ENCODE measurements at regions not wholly inside any gene's neighbourhood (a gene's known extent, or its start where the extent isn't known, plus 50 kb on each side); places are given as distances from the start of the nearest gene placed in this dataset.

DNA sequence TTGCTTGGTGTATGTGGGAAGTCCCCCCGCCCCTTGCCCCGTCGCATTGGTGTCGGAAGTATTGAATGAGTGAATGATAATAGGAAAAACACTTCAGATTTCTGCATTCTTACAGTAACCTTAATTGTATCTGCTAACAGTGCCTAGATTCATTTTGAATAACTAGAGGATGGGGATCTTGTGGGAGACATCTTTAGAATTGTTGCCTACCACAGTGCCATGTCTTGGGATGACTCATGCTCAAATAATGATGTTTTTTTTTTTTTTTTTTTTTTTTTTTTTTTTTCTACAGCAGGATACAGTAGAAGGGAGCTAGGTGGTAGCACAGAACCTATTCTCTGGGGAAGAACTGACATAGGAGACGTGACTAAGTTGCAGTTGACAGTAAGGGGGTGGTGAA lies 237.9 kb downstream of the USP25 start:
- Histone ChIP-seq H3K4me3 (ENCODE audit: low read depth, low read length) (no peak overlapping the region), H3K36me3 (ENCODE audit: control insufficient read depth in 1 of 2, insufficient read depth in 2 of 2, low read length in 2 of 2) (no peaks in the 10 kb centered on the region), H3K27me3 (ENCODE audit: insufficient read depth, low read length) (no peaks in the 10 kb centered on the region), H3K9me3 (ENCODE audit: insufficient read depth, low read depth, low read length) (no peaks in the 10 kb centered on the region), H3K79me2 (ENCODE audit: control insufficient read depth, insufficient read depth, low read length, poor library complexity) (no peaks in the 10 kb centered on the region), H3K18ac (ENCODE audit: low read length) (no peak overlapping the region), H2BK5ac (ENCODE audit: low read depth, low read length, poor library complexity) (peak overlapping the region; percentile 56), H3K9ac (ENCODE audit: low read length) (no peak overlapping the region), H2AFZ (ENCODE audit: insufficient read depth, low read length, poor library complexity) (no peak overlapping the region), H3K27ac (ENCODE audit: low read depth, low read length) (no peak overlapping the region), H3K23ac (ENCODE audit: low read length) (no peak overlapping the region), H2BK120ac (ENCODE audit: insufficient read depth, low read length, poor library complexity) (peak overlapping the region; percentile 33), H3K79me1 (ENCODE audit: low read length) (peaks cover 2% of the 10 kb centered on the region), H3K14ac (ENCODE audit: low read length) (no peak overlapping the region), H3K4me1 (ENCODE audit: control insufficient read depth in 1 of 2, insufficient read depth in 2 of 2, low read length in 2 of 2) (peaks cover 2 to 6% of the 10 kb centered on the region in 2 experiments), H4K12ac (ENCODE audit: low read depth, low read length) (no peak overlapping the region), H3K4ac (ENCODE audit: low read depth, low read length) (no peak overlapping the region), H2BK12ac (ENCODE audit: low read length) (peak overlapping the region; percentile 80), H4K91ac (ENCODE audit: low read depth, low read length) (peak overlapping the region; percentile 14), H4K8ac (ENCODE audit: low read depth, low read length) (peak overlapping the region; percentile 28), H3K4me2 (ENCODE audit: low read length) (peak overlapping the region; percentile 45), H2AK5ac (ENCODE audit: low read length) (peak overlapping the region; percentile 74)
- WGBS (ENCODE audit: extremely low coverage, insufficient coverage, insufficient read length) = no CpG with 5 or more reads among the region's 5 CpGs
- peak in 1 of 2 donors; percentile 14 for DNase-seq

DNA sequence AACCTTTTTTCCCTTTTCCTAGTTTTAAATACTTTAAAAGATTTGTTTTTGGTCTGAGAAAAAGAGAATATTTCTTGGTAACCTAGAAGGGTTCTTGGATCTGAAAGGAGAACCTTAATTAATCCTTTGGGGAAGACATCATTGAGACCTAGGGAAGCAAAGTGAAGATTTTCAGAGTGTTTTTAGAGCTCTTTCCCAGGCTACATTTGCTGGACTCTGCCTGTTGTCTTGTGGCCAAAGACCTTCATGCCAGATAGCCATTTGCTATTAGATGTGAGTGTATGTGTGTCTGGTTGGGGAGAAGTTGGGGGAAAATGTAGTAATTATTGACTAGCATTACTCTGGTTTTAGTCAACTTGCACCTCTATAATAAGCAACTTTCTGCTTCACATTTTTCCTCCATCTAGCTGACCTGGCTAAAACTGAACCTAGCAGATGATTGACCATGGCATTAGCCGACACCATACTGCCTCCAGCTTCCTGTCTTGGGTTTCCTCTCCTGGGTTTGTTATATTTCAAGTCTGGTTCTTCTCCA lies 239.1 kb downstream of the USP25 start:
- Histone ChIP-seq H2AFZ (ENCODE audit: insufficient read depth, low read length, poor library complexity) (no peak overlapping the region), H2BK120ac (ENCODE audit: insufficient read depth, low read length, poor library complexity) (no peak overlapping the region), H4K91ac (ENCODE audit: low read depth, low read length) (no peak overlapping the region), H3K4me2 (ENCODE audit: low read length) (no peak overlapping the region), H2BK5ac (ENCODE audit: low read depth, low read length, poor library complexity) (no peak overlapping the region), H3K27ac (ENCODE audit: low read depth, low read length) (no peak overlapping the region), H3K23ac (ENCODE audit: low read length) (no peak overlapping the region), H3K4ac (ENCODE audit: low read depth, low read length) (no peak overlapping the region), H3K36me3 (ENCODE audit: control insufficient read depth in 1 of 2, insufficient read depth in 2 of 2, low read length in 2 of 2) (no peaks in the 10 kb centered on the region), H3K27me3 (ENCODE audit: insufficient read depth, low read length) (no peaks in the 10 kb centered on the region), H3K4me3 (ENCODE audit: low read depth, low read length) (no peak overlapping the region), H3K9ac (ENCODE audit: low read length) (no peak overlapping the region), H2BK12ac (ENCODE audit: low read length) (no peak overlapping the region), H2AK5ac (ENCODE audit: low read length) (no peak overlapping the region), H3K14ac (ENCODE audit: low read length) (no peak overlapping the region), H3K4me1 (ENCODE audit: control insufficient read depth in 1 of 2, insufficient read depth in 2 of 2, low read length in 2 of 2) (peaks cover 2 to 6% of the 10 kb centered on the region in 2 experiments), H4K8ac (ENCODE audit: low read depth, low read length) (no peak overlapping the region), H3K18ac (ENCODE audit: low read length) (no peak overlapping the region), H3K79me1 (ENCODE audit: low read length) (peaks cover 2% of the 10 kb centered on the region), H3K9me3 (ENCODE audit: insufficient read depth, low read depth, low read length) (no peaks in the 10 kb centered on the region), H3K79me2 (ENCODE audit: control insufficient read depth, insufficient read depth, low read length, poor library complexity) (no peaks in the 10 kb centered on the region), H4K12ac (ENCODE audit: low read depth, low read length) (no peak overlapping the region)
- WGBS (ENCODE audit: extremely low coverage, insufficient coverage, insufficient read length) = no CpG with 5 or more reads among the region's 1 CpG
- DNase-seq = no peak

DNA sequence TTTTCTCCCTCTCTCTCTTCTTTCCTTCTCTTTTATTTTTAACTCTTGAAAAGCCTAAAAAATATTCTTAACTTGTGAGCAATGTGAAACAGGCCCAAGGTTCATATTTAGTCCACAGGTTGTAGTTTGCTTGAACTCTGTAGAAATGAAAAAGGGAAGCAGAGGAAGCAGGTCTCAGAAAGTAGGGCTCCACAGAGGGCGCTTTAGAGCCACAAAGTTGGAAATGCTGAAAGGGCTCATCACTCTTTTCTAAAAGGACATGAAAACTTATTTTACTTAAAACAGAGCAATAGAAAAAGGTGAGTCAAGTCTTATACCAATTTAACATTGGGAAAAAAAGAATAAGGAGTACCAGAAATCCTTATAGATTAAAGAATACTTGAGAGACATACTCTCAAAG lies 247.0 kb downstream of the USP25 start:
- no CpG with 5 or more reads among the region's 1 CpG for WGBS (ENCODE audit: extremely low coverage, insufficient coverage, insufficient read length)
- no peak overlapping the region for H2BK12ac ChIP-seq (ENCODE audit: low read length)
- no peak overlapping the region for H3K4me3 ChIP-seq (ENCODE audit: low read depth, low read length)

DNA sequence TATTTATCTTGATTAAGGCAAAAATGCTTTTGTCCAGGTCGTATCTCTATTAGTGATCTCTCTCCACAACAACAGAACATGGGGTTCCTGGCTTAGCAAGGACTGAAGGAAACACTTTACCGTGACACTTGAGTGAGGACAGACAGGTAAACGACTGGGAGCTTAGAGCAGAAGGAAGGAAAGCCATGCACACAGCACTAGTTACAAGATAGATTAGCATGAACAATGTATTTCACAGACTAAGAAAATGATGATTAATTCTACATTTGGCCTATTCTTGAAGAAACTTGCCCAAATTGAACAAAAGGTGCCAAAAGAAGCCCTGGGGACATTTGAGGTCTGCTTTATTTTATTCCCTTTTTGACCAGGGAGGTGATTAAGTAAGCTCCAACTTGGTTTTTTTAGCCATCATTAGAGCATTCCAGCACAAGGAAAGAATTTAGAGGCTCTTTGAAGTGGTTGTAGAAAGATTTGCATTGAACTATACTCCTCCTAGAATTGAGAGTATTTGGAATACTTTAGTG lies 248.5 kb downstream of the USP25 start:
- Histone ChIP-seq H3K9me3 (ENCODE audit: insufficient read depth, low read depth, low read length) (no peaks in the 10 kb centered on the region), H2AK5ac (ENCODE audit: low read length) (no peak overlapping the region), H2BK12ac (ENCODE audit: low read length) (no peak overlapping the region), H3K36me3 (ENCODE audit: control insufficient read depth in 1 of 2, insufficient read depth in 2 of 2, low read length in 2 of 2) (no peaks in the 10 kb centered on the region), H4K12ac (ENCODE audit: low read depth, low read length) (no peak overlapping the region), H3K9ac (ENCODE audit: low read length) (no peak overlapping the region), H3K4me2 (ENCODE audit: low read length) (no peak overlapping the region), H3K4ac (ENCODE audit: low read depth, low read length) (no peak overlapping the region), H3K27ac (ENCODE audit: low read depth, low read length) (peak overlapping the region; percentile 83), H3K27me3 (ENCODE audit: insufficient read depth, low read length) (no peaks in the 10 kb centered on the region), H3K23ac (ENCODE audit: low read length) (no peak overlapping the region), H3K79me1 (ENCODE audit: low read length) (no peaks in the 10 kb centered on the region), H4K91ac (ENCODE audit: low read depth, low read length) (no peak overlapping the region), H3K18ac (ENCODE audit: low read length) (no peak overlapping the region), H3K79me2 (ENCODE audit: control insufficient read depth, insufficient read depth, low read length, poor library complexity) (no peaks in the 10 kb centered on the region), H3K4me3 (ENCODE audit: low read depth, low read length) (no peak overlapping the region), H2AFZ (ENCODE audit: insufficient read depth, low read length, poor library complexity) (no peak overlapping the region), H3K14ac (ENCODE audit: low read length) (no peak overlapping the region), H2BK120ac (ENCODE audit: insufficient read depth, low read length, poor library complexity) (no peak overlapping the region), H4K8ac (ENCODE audit: low read depth, low read length) (no peak overlapping the region), H3K4me1 (ENCODE audit: control insufficient read depth in 1 of 2, insufficient read depth in 2 of 2, low read length in 2 of 2) (peaks cover 3% of the 10 kb centered on the region in 2 experiments), H2BK5ac (ENCODE audit: low read depth, low read length, poor library complexity) (no peak overlapping the region)
- peak in 1 of 2 donors; percentile 30 for DNase-seq
- no CpG with 5 or more reads among the region's 3 CpGs for WGBS (ENCODE audit: extremely low coverage, insufficient coverage, insufficient read length)

More for the DNA sequence above, 247.0 kb downstream of the USP25 start:
- H3K36me3 ChIP-seq (ENCODE audit: control insufficient read depth in 1 of 2, insufficient read depth in 2 of 2, low read length in 2 of 2) = no peaks in the 10 kb centered on the region
- H4K91ac ChIP-seq (ENCODE audit: low read depth, low read length) = no peak overlapping the region
- DNase-seq = no peak
- no peak overlapping the region for H3K18ac ChIP-seq (ENCODE audit: low read length)
- H3K14ac ChIP-seq (ENCODE audit: low read length) = no peak overlapping the region
- no peak overlapping the region for H2BK120ac ChIP-seq (ENCODE audit: insufficient read depth, low read length, poor library complexity)
- H3K4me1 ChIP-seq (ENCODE audit: control insufficient read depth in 1 of 2, insufficient read depth in 2 of 2, low read length in 2 of 2) = peaks cover 3% of the 10 kb centered on the region in 2 experiments
- no peak overlapping the region for H3K4me2 ChIP-seq (ENCODE audit: low read length)
- no peak overlapping the region for H2AFZ ChIP-seq (ENCODE audit: insufficient read depth, low read length, poor library complexity)
- H3K79me2 ChIP-seq (ENCODE audit: control insufficient read depth, insufficient read depth, low read length, poor library complexity) = no peaks in the 10 kb centered on the region
- no peaks in the 10 kb centered on the region for H3K79me1 ChIP-seq (ENCODE audit: low read length)
- H4K12ac ChIP-seq (ENCODE audit: low read depth, low read length) = no peak overlapping the region
- no peak overlapping the region for H3K4ac ChIP-seq (ENCODE audit: low read depth, low read length)
- H3K23ac ChIP-seq (ENCODE audit: low read length) = no peak overlapping the region
- no peak overlapping the region for H3K9ac ChIP-seq (ENCODE audit: low read length)
- no peaks in the 10 kb centered on the region for H3K9me3 ChIP-seq (ENCODE audit: insufficient read depth, low read depth, low read length)
- no peak overlapping the region for H4K8ac ChIP-seq (ENCODE audit: low read depth, low read length)
- H2AK5ac ChIP-seq (ENCODE audit: low read length) = no peak overlapping the region
- H3K27ac ChIP-seq (ENCODE audit: low read depth, low read length) = no peak overlapping the region
- H2BK5ac ChIP-seq (ENCODE audit: low read depth, low read length, poor library complexity) = no peak overlapping the region
- H3K27me3 ChIP-seq (ENCODE audit: insufficient read depth, low read length) = no peaks in the 10 kb centered on the region
